Caco-2 (cell line): ENCODE measurements at regions not wholly inside any gene's neighbourhood (a gene's known extent, or its start where the extent isn't known, plus 50 kb on each side); places are given as distances from the start of the nearest gene placed in this dataset.

Source experiments
- BruUV-seq: library from RNA; stranded (reverse); fragments of 400-500 nt; replicated peaks from 2 replicates; lab custom pipeline; 2021; lab: Mats Ljungman, UMichigan
- CTCF ChIA-PET: fragments of 300-600 bp; sonication (Branson Sonifier 250); formaldehyde crosslinking; loops from one replicate; lab custom pipeline; 2022; ENCODE audit warnings: antibody characterized with exemption; lab: Charles Lee
- POLR2A ChIA-PET: fragments of 300-600 bp; sonication (Branson Sonifier 250); formaldehyde crosslinking; loops from one replicate; lab custom pipeline; 2022; ENCODE audit warnings: antibody characterized with exemption; lab: Charles Lee
- DNase-seq, 2 experiments: peaks; one replicate each; pipeline versions ENCODE4 v3.0.0 to v3.0.0-alpha.2; 2020 to 2022
- H3K27me3 ChIP-seq: replicated peaks from 2 replicates; pipeline ENCODE4 v1.6.0; 2011; ENCODE audit warnings: low read length; ENCODE audit not compliant: control insufficient read depth, insufficient read depth
- H3K36me3 ChIP-seq: 2 replicates; pipeline ENCODE4 v1.5.1; 2011; ENCODE audit warnings: low read length; ENCODE audit not compliant: control insufficient read depth, insufficient read depth
- H3K4me1 ChIP-seq: fragments of 250-450 bp; sonication (Bioruptor Pico); 2 replicates; pipeline ENCODE4 v1.5.1; 2020; ENCODE audit warnings: mild to moderate bottlenecking
- H3K4me3 ChIP-seq: 2 replicates; pipeline ENCODE4 v1.5.1; 2011; ENCODE audit warnings: low read depth, mild to moderate bottlenecking, control low read depth, low read length
- H3K9me3 ChIP-seq: fragments of 250-450 bp; sonication (Bioruptor Pico); 2 replicates; pipeline ENCODE4 v1.5.1; 2020; ENCODE audit warnings: mild to moderate bottlenecking, moderate library complexity
- H3K27ac Mint-ChIP-seq: one replicate; pipeline ENCODE4 v1.8.0; 2022; ENCODE audit warnings: mixed read lengths; ENCODE audit not compliant: unreplicated experiment
- H3K27me3 Mint-ChIP-seq: one replicate; pipeline ENCODE4 v1.8.0; 2022; ENCODE audit warnings: mixed read lengths; ENCODE audit not compliant: insufficient read depth, unreplicated experiment
- H3K36me3 Mint-ChIP-seq: one replicate; pipeline ENCODE4 v1.8.0; 2022; ENCODE audit warnings: mild to moderate bottlenecking, mixed read lengths; ENCODE audit not compliant: insufficient read depth, unreplicated experiment
- H3K4me1 Mint-ChIP-seq: one replicate; pipeline ENCODE4 v1.8.0; 2022; ENCODE audit warnings: low read depth, mixed read lengths; ENCODE audit not compliant: unreplicated experiment
- H3K4me3 Mint-ChIP-seq: one replicate; pipeline ENCODE4 v1.8.0; 2022; ENCODE audit warnings: mild to moderate bottlenecking, moderate library complexity, mixed read lengths; ENCODE audit not compliant: unreplicated experiment
- H3K9me3 Mint-ChIP-seq: one replicate; pipeline ENCODE4 v1.8.0; 2022; ENCODE audit warnings: mixed read lengths; ENCODE audit not compliant: unreplicated experiment
- CTCF ChIP-seq, 2 experiments: fragments of 200-600 bp in 1 of 2; IDR thresholded peaks; 1 replicate in 1 of 2; 2 replicates in 1 of 2; pipeline versions ENCODE4 v1.5.1 to v1.8.0; 2011 to 2022; ENCODE audit warnings: antibody characterized with exemption in 1 of 2, control low read depth in 1 of 2, inconsistent platforms in 1 of 2, low read depth in 1 of 2, low read length in 1 of 2, mild to moderate bottlenecking in 1 of 2, moderate library complexity in 1 of 2; ENCODE audit not compliant: insufficient read depth in 1 of 2, severe bottlenecking in 1 of 2, unreplicated experiment in 1 of 2
- intact Hi-C: fragments of 100-400 bp; cut with micrococcal nuclease; formaldehyde crosslinking; loops from one replicate; pipeline ENCODE4 v1.10.0; 2022; ENCODE audit not compliant: unreplicated experiment

GRCh38 chr12:60387356-60387755, 791.5 kb downstream of the SLC16A7 start:
- ChIA-PET POLR2A (no interaction called here), CTCF (no interaction called here)
- BruUV-seq: no TSS peak
- H3K4me1 ChIP-seq: no peaks in the 10 kb centered on the region
- no peak overlapping the region for H3K4me3 ChIP-seq
- Mint-ChIP-seq H3K36me3 (no peaks in the 10 kb centered on the region), H3K4me1 (no peaks in the 10 kb centered on the region), H3K27ac (no peak overlapping the region), H3K27me3 (no peaks in the 10 kb centered on the region), H3K9me3 (no peaks in the 10 kb centered on the region), H3K4me3 (no peak overlapping the region)
- no peak for DNase-seq
- intact Hi-C loops: no loop called here
- no peaks in the 10 kb centered on the region for H3K36me3 ChIP-seq
- no peaks in the 10 kb centered on the region for H3K27me3 ChIP-seq
- TF ChIP-seq CTCF (IDR thresholded peaks at IDR 0.05; ENCODE audit: insufficient read depth in 1 of 2, low read depth in 1 of 2, low read length in 1 of 2, severe bottlenecking in 1 of 2, unreplicated experiment in 1 of 2): no peak
- no peaks in the 10 kb centered on the region for H3K9me3 ChIP-seq

- H3K9me3 Mint-ChIP-seq: no peaks in the 10 kb centered on the region
- no peaks in the 10 kb centered on the region for H3K36me3 ChIP-seq
- BruUV-seq: no TSS peak
Observed at GRCh38 chr12:60391051-60391450, 795.2 kb downstream of the SLC16A7 start.

GRCh38 chr12:60391791-60392190, 796.0 kb downstream of the SLC16A7 start:
- ChIA-PET CTCF (no interaction called here), POLR2A (no interaction called here)
- H3K4me3 ChIP-seq: no peak overlapping the region
- no peaks in the 10 kb centered on the region for H3K36me3 ChIP-seq
- no peak for DNase-seq
- no peaks in the 10 kb centered on the region for H3K27me3 Mint-ChIP-seq
- H3K9me3 Mint-ChIP-seq: no peaks in the 10 kb centered on the region
- no peaks in the 10 kb centered on the region for H3K4me1 ChIP-seq
- no peaks in the 10 kb centered on the region for H3K4me1 Mint-ChIP-seq
- H3K27ac Mint-ChIP-seq: no peak overlapping the region
- no peaks in the 10 kb centered on the region for H3K36me3 Mint-ChIP-seq
- H3K27me3 ChIP-seq: no peaks in the 10 kb centered on the region
- H3K9me3 ChIP-seq: no peaks in the 10 kb centered on the region
- no TSS peak for BruUV-seq
- intact Hi-C loops: no loop called here
- TF ChIP-seq CTCF (IDR thresholded peaks at IDR 0.05; ENCODE audit: insufficient read depth in 1 of 2, low read depth in 1 of 2, low read length in 1 of 2, severe bottlenecking in 1 of 2, unreplicated experiment in 1 of 2): no peak
- no peak overlapping the region for H3K4me3 Mint-ChIP-seq

More at GRCh38 chr12:60391051-60391450, 795.2 kb downstream of the SLC16A7 start:
- CTCF ChIA-PET: no interaction called here
- POLR2A ChIA-PET: no interaction called here
- Mint-ChIP-seq H3K36me3 (no peaks in the 10 kb centered on the region), H3K4me1 (no peaks in the 10 kb centered on the region), H3K27me3 (no peaks in the 10 kb centered on the region), H3K27ac (no peak overlapping the region), H3K4me3 (no peak overlapping the region)
- intact Hi-C loops: no loop called here
- no peak for TF ChIP-seq CTCF (IDR thresholded peaks at IDR 0.05; ENCODE audit: insufficient read depth in 1 of 2, low read depth in 1 of 2, low read length in 1 of 2, severe bottlenecking in 1 of 2, unreplicated experiment in 1 of 2)
- DNase-seq: no peak
- H3K4me1 ChIP-seq: no peaks in the 10 kb centered on the region
- H3K27me3 ChIP-seq: no peaks in the 10 kb centered on the region
- H3K4me3 ChIP-seq: no peak overlapping the region
- H3K9me3 ChIP-seq: no peaks in the 10 kb centered on the region
